Type B pancreatic cell (in vitro differentiated cells): ENCODE measurements at regions not wholly inside any gene's neighbourhood (a gene's known extent, or its start where the extent isn't known, plus 50 kb on each side); places are given as distances from the start of the nearest gene placed in this dataset.

Source experiments
- DNase-seq: peaks from one replicate; pipeline ENCODE4 v3.0.0; 2021; ENCODE audit warnings: mixed read lengths; ENCODE audit not compliant: unreplicated experiment; ENCODE audit errors: extremely low spot score
- H3K27ac Mint-ChIP-seq: 2 replicates; pipeline ENCODE4 v1.8.0; 2021; ENCODE audit warnings: mild to moderate bottlenecking, mixed read lengths
- H3K27me3 Mint-ChIP-seq: 2 replicates; pipeline ENCODE4 v1.8.0; 2021; ENCODE audit warnings: mixed read lengths
- H3K36me3 Mint-ChIP-seq: 2 replicates; pipeline ENCODE4 v1.8.0; 2021; ENCODE audit warnings: mixed read lengths
- H3K4me1 Mint-ChIP-seq: one replicate; pipeline ENCODE4 v1.8.0; 2021; ENCODE audit warnings: mixed read lengths; ENCODE audit not compliant: unreplicated experiment
- H3K4me3 Mint-ChIP-seq: 2 replicates; pipeline ENCODE4 v1.8.0; 2021; ENCODE audit warnings: mild to moderate bottlenecking, mixed read lengths
- H3K9me3 Mint-ChIP-seq: 2 replicates; pipeline ENCODE4 v1.8.0; 2021; ENCODE audit warnings: mixed read lengths
- TF ChIP-seq, protein P1 (sequence below): fragments of 200-600 bp; sonication (generic); conservative IDR thresholded peaks from 2 replicates; pipeline ENCODE4 v1.5.0; 2021; ENCODE audit warnings: antibody characterized with exemption, mild to moderate bottlenecking

DNA sequence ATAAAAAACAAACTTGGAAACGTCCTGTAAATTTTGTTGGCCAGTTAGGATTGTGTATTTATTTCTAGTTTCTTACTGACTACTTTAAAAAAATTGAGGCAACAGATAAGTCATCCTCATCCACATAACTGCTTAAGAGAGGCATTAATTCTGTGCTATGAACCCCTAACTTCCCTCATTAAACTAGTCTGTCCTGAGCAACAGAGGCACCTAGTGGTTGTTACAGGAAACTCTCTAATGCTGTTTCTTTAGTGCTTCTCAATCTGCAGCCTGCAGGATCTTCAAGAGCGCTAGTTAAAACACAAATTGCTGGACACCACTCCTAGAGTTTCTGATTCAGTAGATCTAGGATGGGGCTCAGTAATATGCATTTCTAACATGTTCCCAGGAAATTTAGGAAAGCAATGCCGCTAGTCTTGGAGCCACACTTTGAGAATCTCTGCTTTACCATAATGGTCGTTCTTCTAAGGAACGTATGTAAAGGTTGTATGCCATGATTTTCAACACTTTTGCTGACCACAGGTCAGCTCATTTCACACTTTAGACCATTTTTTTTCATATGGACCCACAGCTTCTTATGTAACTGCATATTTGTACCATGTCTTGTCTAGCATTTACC, 410.1 kb upstream of the SMARCA2 start:
- no peaks in the 10 kb centered on the region for H3K27me3 Mint-ChIP-seq
- no peaks in the 10 kb centered on the region for H3K4me1 Mint-ChIP-seq
- TF ChIP-seq, protein P1, sequence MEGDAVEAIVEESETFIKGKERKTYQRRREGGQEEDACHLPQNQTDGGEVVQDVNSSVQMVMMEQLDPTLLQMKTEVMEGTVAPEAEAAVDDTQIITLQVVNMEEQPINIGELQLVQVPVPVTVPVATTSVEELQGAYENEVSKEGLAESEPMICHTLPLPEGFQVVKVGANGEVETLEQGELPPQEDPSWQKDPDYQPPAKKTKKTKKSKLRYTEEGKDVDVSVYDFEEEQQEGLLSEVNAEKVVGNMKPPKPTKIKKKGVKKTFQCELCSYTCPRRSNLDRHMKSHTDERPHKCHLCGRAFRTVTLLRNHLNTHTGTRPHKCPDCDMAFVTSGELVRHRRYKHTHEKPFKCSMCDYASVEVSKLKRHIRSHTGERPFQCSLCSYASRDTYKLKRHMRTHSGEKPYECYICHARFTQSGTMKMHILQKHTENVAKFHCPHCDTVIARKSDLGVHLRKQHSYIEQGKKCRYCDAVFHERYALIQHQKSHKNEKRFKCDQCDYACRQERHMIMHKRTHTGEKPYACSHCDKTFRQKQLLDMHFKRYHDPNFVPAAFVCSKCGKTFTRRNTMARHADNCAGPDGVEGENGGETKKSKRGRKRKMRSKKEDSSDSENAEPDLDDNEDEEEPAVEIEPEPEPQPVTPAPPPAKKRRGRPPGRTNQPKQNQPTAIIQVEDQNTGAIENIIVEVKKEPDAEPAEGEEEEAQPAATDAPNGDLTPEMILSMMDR: peak; percentile 76
- H3K4me3 Mint-ChIP-seq: no peak overlapping the region
- no peaks in the 10 kb centered on the region for H3K36me3 Mint-ChIP-seq
- DNase-seq: no peak
- no peaks in the 10 kb centered on the region for H3K9me3 Mint-ChIP-seq
- H3K27ac Mint-ChIP-seq: no peak overlapping the region

DNA sequence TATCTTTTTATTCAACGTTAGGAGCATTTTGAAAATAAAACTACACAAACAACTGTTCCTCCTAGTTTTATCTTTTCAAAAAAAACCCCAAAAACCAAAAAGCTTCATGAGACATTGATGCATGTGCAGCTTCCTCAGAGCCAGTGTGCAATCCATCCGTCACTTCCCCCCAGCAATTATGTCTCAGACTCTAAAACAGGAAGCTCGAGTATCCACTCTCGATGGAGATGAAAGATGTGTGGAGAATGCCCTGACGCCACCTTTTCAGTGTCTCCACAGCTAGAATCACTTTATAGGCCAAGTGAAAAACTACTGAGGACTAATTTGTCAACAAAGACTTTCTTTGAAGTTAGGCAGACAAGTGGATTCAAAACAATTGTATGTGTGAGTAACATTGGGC, 408.9 kb upstream of the SMARCA2 start:
- Mint-ChIP-seq H3K27ac (no peak overlapping the region), H3K36me3 (no peaks in the 10 kb centered on the region), H3K4me1 (no peaks in the 10 kb centered on the region), H3K4me3 (peak overlapping the region; percentile 7), H3K9me3 (no peaks in the 10 kb centered on the region), H3K27me3 (no peaks in the 10 kb centered on the region)
- TF ChIP-seq, protein P1: no peak
- no peak for DNase-seq

DNA sequence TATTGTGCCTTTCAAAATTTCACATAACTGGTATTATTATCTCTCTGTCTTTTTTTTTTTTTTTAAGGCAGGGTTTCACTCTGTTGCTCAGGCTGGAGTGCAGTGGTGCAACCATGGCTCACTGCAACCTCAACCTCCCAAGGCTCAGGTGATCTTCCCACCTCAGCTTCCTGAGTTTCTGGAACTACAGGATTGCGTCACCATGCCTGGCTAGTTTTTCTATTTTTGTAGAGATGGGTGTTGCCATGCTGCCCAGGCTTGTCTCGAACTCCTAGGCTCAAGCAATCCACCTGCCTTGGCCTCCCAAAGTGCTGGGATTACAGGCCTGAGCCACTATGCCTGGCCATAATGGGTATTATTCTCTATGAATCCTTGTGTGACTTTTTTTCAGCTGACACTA, 402.3 kb upstream of the SMARCA2 start:
- H3K4me1 Mint-ChIP-seq: no peaks in the 10 kb centered on the region
- no peak overlapping the region for H3K27ac Mint-ChIP-seq
- H3K9me3 Mint-ChIP-seq: peaks cover 5% of the 10 kb centered on the region
- TF ChIP-seq, protein P1: no peak
- H3K27me3 Mint-ChIP-seq: peaks cover 3% of the 10 kb centered on the region
- H3K4me3 Mint-ChIP-seq: no peak overlapping the region
- no peak for DNase-seq
- H3K36me3 Mint-ChIP-seq: no peaks in the 10 kb centered on the region

DNA sequence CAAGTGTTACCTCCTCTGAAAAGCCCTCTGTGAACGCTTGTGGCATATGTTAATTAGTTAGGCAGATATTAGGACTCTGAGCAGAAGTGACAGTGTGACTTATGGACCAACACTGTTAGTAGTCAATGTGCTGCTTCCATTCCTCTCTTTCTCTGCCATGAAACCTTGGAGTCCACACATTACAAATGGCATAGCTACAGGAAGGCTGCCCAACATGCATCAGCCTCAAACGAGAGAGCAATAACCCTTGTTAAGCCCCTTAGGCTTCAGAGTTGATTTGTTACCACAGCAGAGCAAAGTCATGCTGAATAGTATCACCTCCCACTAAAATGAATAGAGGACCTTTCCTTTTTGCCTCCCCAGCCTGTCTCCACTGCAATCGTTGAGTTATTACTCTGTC, 397.7 kb upstream of the SMARCA2 start:
- Mint-ChIP-seq H3K27me3 (peaks cover 7% of the 10 kb centered on the region), H3K4me1 (peaks cover 6% of the 10 kb centered on the region), H3K4me3 (no peak overlapping the region), H3K36me3 (no peaks in the 10 kb centered on the region), H3K9me3 (peaks cover 5% of the 10 kb centered on the region), H3K27ac (no peak overlapping the region)
- DNase-seq: no peak
- TF ChIP-seq, protein P1: no peak

DNA sequence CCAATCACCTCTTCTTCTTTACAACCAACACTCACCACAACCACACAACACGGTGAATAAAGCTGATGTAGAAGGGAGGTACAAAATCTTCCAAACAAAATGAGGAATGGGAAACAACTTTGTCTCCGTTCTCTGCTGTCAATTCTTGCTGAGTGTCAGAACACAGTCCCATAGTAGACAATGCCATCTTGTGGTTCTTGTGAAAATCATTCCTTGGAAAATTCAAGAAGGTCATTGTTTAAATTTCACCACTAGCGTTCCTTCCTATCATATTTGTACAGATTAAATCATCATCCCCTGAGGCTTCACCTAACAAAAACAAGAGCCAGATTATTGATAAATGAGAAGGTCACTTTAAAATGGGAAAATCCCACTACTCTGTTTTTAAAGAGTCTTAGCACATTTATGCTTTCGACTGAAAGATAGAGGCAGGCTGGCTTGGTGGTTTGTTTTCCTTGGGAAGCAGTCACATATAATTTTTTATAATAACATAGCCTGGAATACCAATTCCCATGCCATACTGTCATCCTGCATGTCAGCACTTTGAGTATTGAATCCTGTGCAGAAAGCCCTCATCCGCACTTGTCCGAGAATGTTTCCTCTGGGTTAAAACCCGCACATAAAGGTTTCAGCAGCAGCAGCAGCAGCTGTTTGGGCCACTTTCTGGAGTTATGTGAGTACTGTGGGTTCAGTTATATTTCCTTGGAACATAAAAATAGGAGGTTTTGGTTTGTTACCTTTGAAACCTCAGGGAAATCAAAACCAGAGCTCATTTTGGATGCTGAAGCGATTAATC, 395.0 kb upstream of the SMARCA2 start:
- Mint-ChIP-seq H3K4me1 (peaks cover 6% of the 10 kb centered on the region), H3K4me3 (no peak overlapping the region), H3K36me3 (no peaks in the 10 kb centered on the region), H3K27ac (no peak overlapping the region), H3K9me3 (peaks cover 5% of the 10 kb centered on the region), H3K27me3 (peaks cover 7% of the 10 kb centered on the region)
- DNase-seq: no peak
- TF ChIP-seq, protein P1: peak; percentile 62
